ENCODE measurements at regions not wholly inside any gene's neighbourhood (a gene's known extent, or its start where the extent isn't known, plus 50 kb on each side); places are given as distances from the start of the nearest gene placed in this dataset.
"Not testable (repeated sequence)": the region's sequence is repeated elsewhere in the genome, so short reads cannot be mapped to it uniquely, and the experiment has no call there.

- not testable (repeated sequence) for DNase-seq
These were observed 93.3 kb downstream of the ANKRD30BL start for GRCh38 chr2:132068407-132068806.

- not testable (repeated sequence) for DNase-seq
These were observed 96.4 kb downstream of the ANKRD30BL start for GRCh38 chr2:132065391-132065790.

GRCh38 chr2:132039609-132040236, 122.0 kb downstream of the ANKRD30BL start:
- not testable (repeated sequence) for DNase-seq

GRCh38 chr2:132038883-132039235, 122.9 kb downstream of the ANKRD30BL start:
- not testable (repeated sequence) for DNase-seq

- peak in 1 of 58 donors; percentile 1 for DNase-seq
These were observed 123.4 kb downstream of the ANKRD30BL start for GRCh38 chr2:132038179-132038882.

GRCh38 chr2:132037527-132038178, 124.1 kb downstream of the ANKRD30BL start:
- DNase-seq = peak in 45 of 58 donors; percentile 0 to 70 (median 21)

- DNase-seq = no peak
These were observed 127.1 kb downstream of the ANKRD30BL start for GRCh38 chr2:132034646-132035045.

- DNase-seq = no peak
These were observed 127.8 kb downstream of the ANKRD30BL start for GRCh38 chr2:132033949-132034348.

GRCh38 chr2:132033365-132033764, 128.4 kb downstream of the ANKRD30BL start:
- DNase-seq = no peak

- DNase-seq = not testable (repeated sequence)
These were observed 149.7 kb downstream of the ANKRD30BL start for GRCh38 chr2:132012046-132012445.

GRCh38 chr2:132009874-132010521, 151.8 kb downstream of the ANKRD30BL start:
- no peak for DNase-seq

GRCh38 chr2:132009177-132009873, 152.4 kb downstream of the ANKRD30BL start:
- DNase-seq = no peak

- not testable (repeated sequence) for DNase-seq
These were observed 171.0 kb downstream of the ANKRD30BL start for GRCh38 chr2:131990751-131991150.

- not testable (repeated sequence) for DNase-seq
These were observed 195.1 kb downstream of the ANKRD30BL start for GRCh38 chr2:131966671-131967070.

GRCh38 chr2:131966256-131966655, 195.5 kb downstream of the ANKRD30BL start:
- no peak for DNase-seq

GRCh38 chr2:131958019-131958609, 203.6 kb downstream of the ANKRD30BL start:
- DNase-seq = not testable (repeated sequence)

GRCh38 chr2:131948641-131949040, 213.1 kb downstream of the ANKRD30BL start:
- DNase-seq = not testable (repeated sequence)

GRCh38 chr2:131923287-131923686, 238.5 kb downstream of the ANKRD30BL start:
- DNase-seq = not testable (repeated sequence)

GRCh38 chr2:131922854-131923253, 238.9 kb downstream of the ANKRD30BL start:
- not testable (repeated sequence) for DNase-seq
